ENCODE measurements at regions not wholly inside any gene's neighbourhood (a gene's known extent, or its start where the extent isn't known, plus 50 kb on each side); places are given as distances from the start of the nearest gene placed in this dataset.

DNA sequence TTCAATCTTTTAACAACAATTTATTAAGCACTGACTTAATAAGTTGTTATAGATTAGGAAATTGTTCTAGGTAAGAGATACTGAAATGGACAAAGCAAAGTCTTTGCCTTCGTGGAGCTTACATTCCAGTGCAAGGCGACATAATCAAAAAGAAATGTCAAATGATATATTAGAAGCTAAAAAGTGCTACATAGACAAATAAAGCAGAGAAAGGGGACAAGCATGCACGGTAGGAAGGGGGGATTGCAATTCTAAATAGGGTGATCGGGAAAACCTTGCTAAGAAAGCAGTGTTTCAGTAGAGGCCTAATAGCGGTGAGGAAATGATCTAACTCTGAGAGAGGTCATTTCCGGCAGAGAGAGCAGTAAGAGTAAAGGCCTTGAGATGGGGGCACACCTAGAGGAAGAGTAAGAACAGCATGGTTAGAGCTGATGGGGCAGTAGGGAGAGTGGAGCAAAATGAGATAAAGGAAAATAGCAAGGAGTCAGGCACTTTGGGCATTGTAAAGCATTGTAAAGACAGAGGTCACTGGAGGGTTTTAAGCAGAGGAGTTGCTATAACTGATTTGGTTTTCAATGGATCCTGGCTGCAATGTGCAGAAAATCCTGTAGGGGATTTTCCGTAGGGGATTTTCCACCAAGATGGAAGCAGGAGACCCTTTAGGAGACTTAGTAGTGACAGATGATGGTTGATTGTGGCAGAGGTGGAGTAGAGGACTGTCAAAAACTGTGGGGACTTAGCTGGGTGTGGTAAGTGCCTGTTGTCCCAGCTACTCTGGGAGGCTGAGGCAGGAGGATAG, 71.7 kb upstream of the CFAP20DC start:
- TF ChIP-seq, protein P1, sequence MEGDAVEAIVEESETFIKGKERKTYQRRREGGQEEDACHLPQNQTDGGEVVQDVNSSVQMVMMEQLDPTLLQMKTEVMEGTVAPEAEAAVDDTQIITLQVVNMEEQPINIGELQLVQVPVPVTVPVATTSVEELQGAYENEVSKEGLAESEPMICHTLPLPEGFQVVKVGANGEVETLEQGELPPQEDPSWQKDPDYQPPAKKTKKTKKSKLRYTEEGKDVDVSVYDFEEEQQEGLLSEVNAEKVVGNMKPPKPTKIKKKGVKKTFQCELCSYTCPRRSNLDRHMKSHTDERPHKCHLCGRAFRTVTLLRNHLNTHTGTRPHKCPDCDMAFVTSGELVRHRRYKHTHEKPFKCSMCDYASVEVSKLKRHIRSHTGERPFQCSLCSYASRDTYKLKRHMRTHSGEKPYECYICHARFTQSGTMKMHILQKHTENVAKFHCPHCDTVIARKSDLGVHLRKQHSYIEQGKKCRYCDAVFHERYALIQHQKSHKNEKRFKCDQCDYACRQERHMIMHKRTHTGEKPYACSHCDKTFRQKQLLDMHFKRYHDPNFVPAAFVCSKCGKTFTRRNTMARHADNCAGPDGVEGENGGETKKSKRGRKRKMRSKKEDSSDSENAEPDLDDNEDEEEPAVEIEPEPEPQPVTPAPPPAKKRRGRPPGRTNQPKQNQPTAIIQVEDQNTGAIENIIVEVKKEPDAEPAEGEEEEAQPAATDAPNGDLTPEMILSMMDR (conservative IDR thresholded peaks at IDR 0.05) = peak; percentile 59
- Histone ChIP-seq H3K9me3 (ENCODE audit: control insufficient read depth, low read length) (no peaks in the 10 kb centered on the region), H3K9ac (ENCODE audit: extremely low read depth, low read length, poor library complexity, severe bottlenecking) (no peak overlapping the region), H3K4me1 (ENCODE audit: control insufficient read depth, insufficient read depth, low read length) (no peaks in the 10 kb centered on the region), H3K27me3 (ENCODE audit: control insufficient read depth, insufficient read depth, low read length, poor library complexity, severe bottlenecking) (no peaks in the 10 kb centered on the region), H3K36me3 (ENCODE audit: control insufficient read depth, insufficient read depth, low read length) (no peaks in the 10 kb centered on the region), H3K4me3 (ENCODE audit: low read length) (no peak overlapping the region), H3K27ac (ENCODE audit: low read depth, low read length) (no peak overlapping the region)
- Mint-ChIP-seq H3K4me1 (no peaks in the 10 kb centered on the region), H3K27ac (no peak overlapping the region), H3K4me3 (no peak overlapping the region), H3K27me3 (ENCODE audit: insufficient read depth) (no peaks in the 10 kb centered on the region), H3K9me3 (peaks cover 7% of the 10 kb centered on the region), H3K36me3 (ENCODE audit: low read depth) (no peaks in the 10 kb centered on the region)
- WGBS, 2 experiments (ENCODE audit: insufficient coverage in 1 of 2, insufficient read length in 1 of 2) = 90 to 94% methylated on average over 7 of the region's 7 CpGs
- peak; percentile 55 for DNase-seq

DNA sequence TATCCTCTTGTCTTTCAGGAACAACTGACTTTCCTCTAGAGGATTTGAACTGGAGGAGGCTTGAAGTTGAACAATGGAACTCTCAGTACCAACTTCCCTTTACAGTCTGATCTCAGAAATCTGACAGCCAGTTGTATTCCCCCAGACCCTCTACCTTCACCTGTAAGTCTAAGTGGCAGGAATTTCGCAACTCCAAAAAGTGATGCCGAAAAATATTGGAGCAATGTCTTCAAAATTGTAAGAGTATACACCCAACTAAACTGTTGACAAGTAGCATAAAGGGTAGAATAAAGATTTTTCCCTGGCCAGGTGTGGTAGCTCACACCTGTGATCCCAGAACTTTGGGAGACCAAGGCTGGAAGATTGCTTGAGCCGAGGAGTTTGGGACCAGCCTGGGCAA, 69.1 kb upstream of the CFAP20DC start:
- H3K36me3 ChIP-seq (ENCODE audit: control insufficient read depth, insufficient read depth, low read length) = no peaks in the 10 kb centered on the region
- TF ChIP-seq, protein P1 (conservative IDR thresholded peaks at IDR 0.05) = no peak
- H3K36me3 Mint-ChIP-seq (ENCODE audit: low read depth) = no peaks in the 10 kb centered on the region
- WGBS, 2 experiments (ENCODE audit: insufficient coverage in 1 of 2, insufficient read length in 1 of 2) = 89 to 96% methylated on average over 2 to 3 of the region's 3 CpGs
- H3K9me3 ChIP-seq (ENCODE audit: control insufficient read depth, low read length) = no peaks in the 10 kb centered on the region
- H3K9me3 Mint-ChIP-seq = peaks cover 5% of the 10 kb centered on the region
- H3K27ac ChIP-seq (ENCODE audit: low read depth, low read length) = no peak overlapping the region
- no peaks in the 10 kb centered on the region for H3K4me1 ChIP-seq (ENCODE audit: control insufficient read depth, insufficient read depth, low read length)
- H3K4me3 Mint-ChIP-seq = no peak overlapping the region
- H3K4me1 Mint-ChIP-seq = no peaks in the 10 kb centered on the region
- H3K27me3 Mint-ChIP-seq (ENCODE audit: insufficient read depth) = no peaks in the 10 kb centered on the region
- no peak for DNase-seq
- no peak overlapping the region for H3K9ac ChIP-seq (ENCODE audit: extremely low read depth, low read length, poor library complexity, severe bottlenecking)
- H3K27me3 ChIP-seq (ENCODE audit: control insufficient read depth, insufficient read depth, low read length, poor library complexity, severe bottlenecking) = no peaks in the 10 kb centered on the region
- no peak overlapping the region for H3K27ac Mint-ChIP-seq
- no peak overlapping the region for H3K4me3 ChIP-seq (ENCODE audit: low read length)

DNA sequence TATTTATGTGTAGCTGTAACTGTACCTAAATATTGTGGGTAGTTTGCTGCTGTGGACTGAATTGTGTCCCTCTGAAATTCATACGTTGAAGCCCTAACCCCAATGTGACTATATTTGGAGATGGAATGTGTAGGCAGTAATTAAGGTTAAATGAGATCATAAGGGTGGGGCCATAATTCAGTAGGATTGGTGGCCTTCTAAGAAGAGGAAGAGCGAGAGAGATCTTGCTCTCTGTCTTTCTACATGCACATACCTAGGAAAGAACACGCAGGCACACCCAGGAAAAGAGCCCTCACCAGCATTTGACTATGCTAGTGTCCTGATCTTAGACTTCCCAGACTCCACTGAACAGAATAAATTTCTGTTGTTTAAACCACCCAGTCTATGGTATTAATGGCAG, 67.6 kb upstream of the CFAP20DC start:
- H3K27me3 Mint-ChIP-seq (ENCODE audit: insufficient read depth) = peaks cover 2% of the 10 kb centered on the region
- Histone ChIP-seq H3K27ac (ENCODE audit: low read depth, low read length) (no peak overlapping the region), H3K4me3 (ENCODE audit: low read length) (no peak overlapping the region), H3K4me1 (ENCODE audit: control insufficient read depth, insufficient read depth, low read length) (no peaks in the 10 kb centered on the region), H3K9ac (ENCODE audit: extremely low read depth, low read length, poor library complexity, severe bottlenecking) (no peak overlapping the region), H3K36me3 (ENCODE audit: control insufficient read depth, insufficient read depth, low read length) (no peaks in the 10 kb centered on the region), H3K27me3 (ENCODE audit: control insufficient read depth, insufficient read depth, low read length, poor library complexity, severe bottlenecking) (no peaks in the 10 kb centered on the region), H3K9me3 (ENCODE audit: control insufficient read depth, low read length) (no peaks in the 10 kb centered on the region)
- H3K9me3 Mint-ChIP-seq = peaks cover 3% of the 10 kb centered on the region
- H3K4me3 Mint-ChIP-seq = no peak overlapping the region
- H3K27ac Mint-ChIP-seq = no peak overlapping the region
- no peaks in the 10 kb centered on the region for H3K4me1 Mint-ChIP-seq
- TF ChIP-seq, protein P1 (conservative IDR thresholded peaks at IDR 0.05) = no peak
- H3K36me3 Mint-ChIP-seq (ENCODE audit: low read depth) = no peaks in the 10 kb centered on the region
- 92 to 94% methylated on average over 3 of the region's 3 CpGs for WGBS, 2 experiments (ENCODE audit: insufficient coverage in 1 of 2, insufficient read length in 1 of 2)
- DNase-seq = no peak

Data from endodermal cell (in vitro differentiated cells).